ENCODE measurements at regions not wholly inside any gene's neighbourhood (a gene's known extent, or its start where the extent isn't known, plus 50 kb on each side); places are given as distances from the start of the nearest gene placed in this dataset.

GRCh38 chr3:27633224-27633545 is 88.9 kb downstream of the EOMES start:
- H3K4me3 ChIP-seq (ENCODE audit: low read depth, low read length) = peak overlapping the region; percentile 47
- no peak for DNase-seq
- no peaks in the 10 kb centered on the region for H3K9me3 ChIP-seq
- no peaks in the 10 kb centered on the region for H3K4me1 ChIP-seq
- H3K36me3 ChIP-seq = no peaks in the 10 kb centered on the region
- TF ChIP-seq CTCF (IDR thresholded peaks at IDR 0.05; ENCODE audit: low read depth, low read length) = no peak
- H3K27me3 ChIP-seq = no peaks in the 10 kb centered on the region

- no peak for TF ChIP-seq CTCF (IDR thresholded peaks at IDR 0.05; ENCODE audit: low read depth, low read length)
- DNase-seq = peak; percentile 54
- H3K36me3 ChIP-seq = no peaks in the 10 kb centered on the region
- peak overlapping the region; percentile 49 for H3K4me3 ChIP-seq (ENCODE audit: low read depth, low read length)
- H3K4me1 ChIP-seq = no peaks in the 10 kb centered on the region
- H3K27me3 ChIP-seq = no peaks in the 10 kb centered on the region
- no peaks in the 10 kb centered on the region for H3K9me3 ChIP-seq
Observed at GRCh38 chr3:27632431-27633223, 89.5 kb downstream of the EOMES start.

- Histone ChIP-seq H3K9me3 (no peaks in the 10 kb centered on the region), H3K36me3 (no peaks in the 10 kb centered on the region), H3K4me3 (ENCODE audit: low read depth, low read length) (no peak overlapping the region), H3K4me1 (no peaks in the 10 kb centered on the region), H3K27me3 (no peaks in the 10 kb centered on the region)
- no peak for DNase-seq
- no peak for TF ChIP-seq CTCF (IDR thresholded peaks at IDR 0.05; ENCODE audit: low read depth, low read length)
Observed at GRCh38 chr3:27630885-27631284, 91.2 kb downstream of the EOMES start.

GRCh38 chr3:27629366-27629765 is 92.8 kb downstream of the EOMES start:
- no peak overlapping the region for H3K4me3 ChIP-seq (ENCODE audit: low read depth, low read length)
- no peaks in the 10 kb centered on the region for H3K4me1 ChIP-seq
- no peak for TF ChIP-seq CTCF (IDR thresholded peaks at IDR 0.05; ENCODE audit: low read depth, low read length)
- no peaks in the 10 kb centered on the region for H3K9me3 ChIP-seq
- H3K27me3 ChIP-seq = no peaks in the 10 kb centered on the region
- DNase-seq = no peak
- no peaks in the 10 kb centered on the region for H3K36me3 ChIP-seq

GRCh38 chr3:27628026-27628750 is 93.9 kb downstream of the EOMES start:
- H3K4me3 ChIP-seq (ENCODE audit: low read depth, low read length) = no peak overlapping the region
- no peaks in the 10 kb centered on the region for H3K9me3 ChIP-seq
- no peak for TF ChIP-seq CTCF (IDR thresholded peaks at IDR 0.05; ENCODE audit: low read depth, low read length)
- H3K36me3 ChIP-seq = no peaks in the 10 kb centered on the region
- no peaks in the 10 kb centered on the region for H3K4me1 ChIP-seq
- DNase-seq = no peak
- no peaks in the 10 kb centered on the region for H3K27me3 ChIP-seq

GRCh38 chr3:27626596-27627118 is 95.5 kb downstream of the EOMES start:
- no peak for DNase-seq
- Histone ChIP-seq H3K4me1 (no peaks in the 10 kb centered on the region), H3K36me3 (no peaks in the 10 kb centered on the region), H3K27me3 (no peaks in the 10 kb centered on the region), H3K9me3 (no peaks in the 10 kb centered on the region), H3K4me3 (ENCODE audit: low read depth, low read length) (no peak overlapping the region)
- no peak for TF ChIP-seq CTCF (IDR thresholded peaks at IDR 0.05; ENCODE audit: low read depth, low read length)
